ENCODE measurements at regions not wholly inside any gene's neighbourhood (a gene's known extent, or its start where the extent isn't known, plus 50 kb on each side); places are given as distances from the start of the nearest gene placed in this dataset.

DNA sequence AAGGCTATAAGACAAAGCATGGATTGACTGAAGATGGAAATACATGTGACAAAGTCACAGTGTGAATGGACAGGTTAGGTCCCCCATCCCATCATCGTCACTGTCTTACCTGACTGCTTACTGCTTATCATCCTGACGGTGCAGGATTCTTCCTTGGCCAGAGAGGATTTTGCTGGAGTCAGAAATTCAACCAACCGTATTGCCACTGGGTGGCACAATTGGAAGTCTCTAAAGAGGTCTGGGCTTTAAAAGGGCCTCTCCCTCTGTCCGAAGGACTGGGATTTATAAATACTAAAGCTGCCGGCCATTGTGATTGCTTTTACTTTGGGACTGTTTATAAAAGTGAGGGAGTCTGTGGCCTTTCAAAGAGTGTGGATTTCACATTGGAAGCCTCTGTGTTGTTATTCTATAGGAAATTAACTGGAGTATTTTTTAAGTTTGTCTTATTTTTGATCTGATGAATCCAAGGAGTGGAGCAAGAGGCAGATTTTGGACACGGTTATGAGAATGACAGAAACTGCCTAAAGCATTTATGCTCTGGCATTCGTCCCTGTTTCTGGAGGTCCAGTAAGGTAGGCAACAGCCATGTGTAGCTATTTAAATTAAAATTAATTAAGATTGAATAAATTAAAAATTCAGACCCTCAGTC lies 113.3 kb upstream of the CREB5 start:
- TF ChIP-seq, protein P1, sequence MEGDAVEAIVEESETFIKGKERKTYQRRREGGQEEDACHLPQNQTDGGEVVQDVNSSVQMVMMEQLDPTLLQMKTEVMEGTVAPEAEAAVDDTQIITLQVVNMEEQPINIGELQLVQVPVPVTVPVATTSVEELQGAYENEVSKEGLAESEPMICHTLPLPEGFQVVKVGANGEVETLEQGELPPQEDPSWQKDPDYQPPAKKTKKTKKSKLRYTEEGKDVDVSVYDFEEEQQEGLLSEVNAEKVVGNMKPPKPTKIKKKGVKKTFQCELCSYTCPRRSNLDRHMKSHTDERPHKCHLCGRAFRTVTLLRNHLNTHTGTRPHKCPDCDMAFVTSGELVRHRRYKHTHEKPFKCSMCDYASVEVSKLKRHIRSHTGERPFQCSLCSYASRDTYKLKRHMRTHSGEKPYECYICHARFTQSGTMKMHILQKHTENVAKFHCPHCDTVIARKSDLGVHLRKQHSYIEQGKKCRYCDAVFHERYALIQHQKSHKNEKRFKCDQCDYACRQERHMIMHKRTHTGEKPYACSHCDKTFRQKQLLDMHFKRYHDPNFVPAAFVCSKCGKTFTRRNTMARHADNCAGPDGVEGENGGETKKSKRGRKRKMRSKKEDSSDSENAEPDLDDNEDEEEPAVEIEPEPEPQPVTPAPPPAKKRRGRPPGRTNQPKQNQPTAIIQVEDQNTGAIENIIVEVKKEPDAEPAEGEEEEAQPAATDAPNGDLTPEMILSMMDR (conservative IDR thresholded peaks at IDR 0.05; ENCODE audit: low read length): peak; percentile 55
- TF ChIP-seq EZH2phosphoT487 (IDR thresholded peaks at IDR 0.05; ENCODE audit: borderline replicate concordance, low read depth, low read length): no peak

All from OCI-LY7 (cell line).